ENCODE measurements at regions not wholly inside any gene's neighbourhood (a gene's known extent, or its start where the extent isn't known, plus 50 kb on each side); places are given as distances from the start of the nearest gene placed in this dataset.

DNA sequence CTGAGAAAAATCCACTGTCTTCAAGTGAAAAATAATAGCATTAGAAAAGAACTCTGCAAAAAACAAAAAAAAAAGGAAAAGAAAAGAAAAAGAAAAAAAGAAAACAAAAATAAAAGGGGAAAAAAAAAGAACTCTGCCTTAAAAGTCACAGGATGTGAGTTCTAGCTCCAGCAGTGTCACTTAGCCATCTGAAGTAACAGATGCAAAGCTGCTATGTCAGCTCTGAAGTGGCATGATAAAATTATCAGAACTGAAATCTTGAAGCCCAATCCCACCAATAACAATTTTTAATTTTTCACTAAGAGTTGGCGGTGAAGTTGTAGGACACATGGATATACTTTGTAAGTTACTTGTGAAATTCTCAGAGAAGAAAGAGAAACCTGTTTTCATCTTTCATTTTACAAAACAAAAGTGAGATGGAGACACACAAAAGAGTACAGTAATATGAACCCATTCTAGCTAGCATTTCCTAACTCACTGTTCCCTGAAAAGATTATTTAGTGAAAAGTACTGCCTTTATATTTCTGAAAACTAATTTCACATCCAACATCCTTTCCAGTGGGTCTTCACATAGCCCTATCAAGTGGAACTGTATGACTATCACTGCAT, 103.5 kb downstream of the ELAPOR2 start:
- no peak for TF ChIP-seq EZH2 (IDR thresholded peaks at IDR 0.05; ENCODE audit: low read length)
- TF ChIP-seq, protein P1, sequence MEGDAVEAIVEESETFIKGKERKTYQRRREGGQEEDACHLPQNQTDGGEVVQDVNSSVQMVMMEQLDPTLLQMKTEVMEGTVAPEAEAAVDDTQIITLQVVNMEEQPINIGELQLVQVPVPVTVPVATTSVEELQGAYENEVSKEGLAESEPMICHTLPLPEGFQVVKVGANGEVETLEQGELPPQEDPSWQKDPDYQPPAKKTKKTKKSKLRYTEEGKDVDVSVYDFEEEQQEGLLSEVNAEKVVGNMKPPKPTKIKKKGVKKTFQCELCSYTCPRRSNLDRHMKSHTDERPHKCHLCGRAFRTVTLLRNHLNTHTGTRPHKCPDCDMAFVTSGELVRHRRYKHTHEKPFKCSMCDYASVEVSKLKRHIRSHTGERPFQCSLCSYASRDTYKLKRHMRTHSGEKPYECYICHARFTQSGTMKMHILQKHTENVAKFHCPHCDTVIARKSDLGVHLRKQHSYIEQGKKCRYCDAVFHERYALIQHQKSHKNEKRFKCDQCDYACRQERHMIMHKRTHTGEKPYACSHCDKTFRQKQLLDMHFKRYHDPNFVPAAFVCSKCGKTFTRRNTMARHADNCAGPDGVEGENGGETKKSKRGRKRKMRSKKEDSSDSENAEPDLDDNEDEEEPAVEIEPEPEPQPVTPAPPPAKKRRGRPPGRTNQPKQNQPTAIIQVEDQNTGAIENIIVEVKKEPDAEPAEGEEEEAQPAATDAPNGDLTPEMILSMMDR (optimal IDR thresholded peaks at IDR 0.05 in 1 of 3, IDR thresholded peaks at IDR 0.05 in 1 of 3, conservative IDR thresholded peaks at IDR 0.05 in 1 of 3; ENCODE audit: extremely low read depth in 1 of 3, insufficient read depth in 2 of 3, low read length in 3 of 3) = no peak
